Cardiac muscle cell (in vitro differentiated cells and primary cell): ENCODE measurements at regions not wholly inside any gene's neighbourhood (a gene's known extent, or its start where the extent isn't known, plus 50 kb on each side); places are given as distances from the start of the nearest gene placed in this dataset.
A peak's percentile ranks its signal among the peaks of the same experiment; 100 is the strongest.
"Not testable (repeated sequence)": the region's sequence is repeated elsewhere in the genome, so short reads cannot be mapped to it uniquely, and the experiment has no call there.

Experiments
- DNase-seq, 2 donors: peaks; one replicate each; pipeline versions ENCODE4 v3.0.0 to v3.0.0-alpha.2; 2010 to 2017; ENCODE audit warnings: low read depth in 1 of 2, low spot score in 1 of 2
- H3K27ac ChIP-seq: fragments of 200-600 bp; sonication (generic); 2 replicates; pipeline ENCODE4 v1.5.1; 2016
- H3K27me3 ChIP-seq: fragments of 200-600 bp; sonication (generic); 2 replicates; pipeline ENCODE4 v1.6.0; 2016; ENCODE audit warnings: control low read depth
- H3K36me3 ChIP-seq: fragments of 200-600 bp; sonication (generic); 2 replicates; pipeline ENCODE4 v1.5.1; 2016; ENCODE audit warnings: control low read depth
- H3K4me1 ChIP-seq: fragments of 200-600 bp; sonication (generic); 2 replicates; pipeline ENCODE4 v1.8.1; 2017; ENCODE audit warnings: low read depth, mild to moderate bottlenecking, mixed run types
- H3K4me3 ChIP-seq: fragments of 200-600 bp; sonication (generic); 2 replicates; pipeline ENCODE4 v1.5.1; 2016; ENCODE audit warnings: mild to moderate bottlenecking
- H3K9me3 ChIP-seq: fragments of 200-600 bp; sonication (generic); 2 replicates; pipeline ENCODE4 v1.5.1; 2017; ENCODE audit warnings: low read depth, mild to moderate bottlenecking, control low read depth
- CTCF ChIP-seq: IDR thresholded peaks from 2 replicates; pipeline ENCODE4 v1.5.1; 2012; ENCODE audit warnings: low read depth, mild to moderate bottlenecking, low read length

- Histone ChIP-seq H3K4me1 (no peaks in the 10 kb centered on the region), H3K4me3 (no peak overlapping the region), H3K27ac (no peak overlapping the region), H3K9me3 (no peaks in the 10 kb centered on the region), H3K27me3 (no peaks in the 10 kb centered on the region), H3K36me3 (no peaks in the 10 kb centered on the region)
- no peak for TF ChIP-seq CTCF
- DNase-seq = no peak
Observed at GRCh38 chr5:25552871-25553481, 908.2 kb upstream of the CDH10 start.

- TF ChIP-seq CTCF = no peak
- DNase-seq = no peak
- Histone ChIP-seq H3K27me3 (no peaks in the 10 kb centered on the region), H3K36me3 (no peaks in the 10 kb centered on the region), H3K4me3 (no peak overlapping the region), H3K27ac (no peak overlapping the region), H3K9me3 (no peaks in the 10 kb centered on the region), H3K4me1 (no peaks in the 10 kb centered on the region)
Observed at GRCh38 chr5:25550793-25551192, 906.0 kb upstream of the CDH10 start.

GRCh38 chr5:25544652-25545249, 900.0 kb upstream of the CDH10 start:
- H3K4me1 ChIP-seq = no peaks in the 10 kb centered on the region

GRCh38 chr5:25540628-25541027, 895.9 kb upstream of the CDH10 start:
- no peaks in the 10 kb centered on the region for H3K36me3 ChIP-seq

More at GRCh38 chr5:25544652-25545249, 900.0 kb upstream of the CDH10 start:
- no peaks in the 10 kb centered on the region for H3K27me3 ChIP-seq
- H3K27ac ChIP-seq = no peak overlapping the region
- peak in 1 of 2 donors; percentile 64 for DNase-seq
- no peak for TF ChIP-seq CTCF
- no peak overlapping the region for H3K4me3 ChIP-seq
- no peaks in the 10 kb centered on the region for H3K36me3 ChIP-seq
- no peaks in the 10 kb centered on the region for H3K9me3 ChIP-seq

GRCh38 chr5:25539536-25539935, 894.8 kb upstream of the CDH10 start:
- H3K27ac ChIP-seq = no peak overlapping the region
- DNase-seq = no peak
- H3K4me3 ChIP-seq = no peak overlapping the region
- H3K9me3 ChIP-seq = no peaks in the 10 kb centered on the region
- no peaks in the 10 kb centered on the region for H3K27me3 ChIP-seq
- TF ChIP-seq CTCF = no peak
- H3K36me3 ChIP-seq = no peaks in the 10 kb centered on the region
- H3K4me1 ChIP-seq = no peaks in the 10 kb centered on the region

More at GRCh38 chr5:25540628-25541027, 895.9 kb upstream of the CDH10 start:
- H3K27me3 ChIP-seq = no peaks in the 10 kb centered on the region
- H3K9me3 ChIP-seq = no peaks in the 10 kb centered on the region
- no peaks in the 10 kb centered on the region for H3K4me1 ChIP-seq
- DNase-seq = no peak
- TF ChIP-seq CTCF = no peak
- no peak overlapping the region for H3K4me3 ChIP-seq
- no peak overlapping the region for H3K27ac ChIP-seq

- not testable (repeated sequence) for H3K27me3 ChIP-seq, H3K9me3 ChIP-seq, H3K36me3 ChIP-seq, H3K4me1 ChIP-seq, DNase-seq, H3K27ac ChIP-seq, H3K4me3 ChIP-seq
Observed at GRCh38 chr5:25536461-25536860, 891.7 kb upstream of the CDH10 start.
